Calu3 (cell line): ENCODE measurements at regions not wholly inside any gene's neighbourhood (a gene's known extent, or its start where the extent isn't known, plus 50 kb on each side); places are given as distances from the start of the nearest gene placed in this dataset.

ENCODE experiments used
- BruUV-seq: library from RNA; stranded (reverse); fragments of 400-500 nt; replicated peaks from 2 replicates; lab custom pipeline; 2021; lab: Mats Ljungman, UMichigan
- CTCF ChIA-PET: fragments of 300-600 bp; sonication (Branson Sonifier 250); formaldehyde crosslinking; loops from one replicate; lab custom pipeline; 2022; ENCODE audit warnings: antibody characterized with exemption; lab: Charles Lee
- DNase-seq: peaks from one replicate; pipeline ENCODE4 v3.0.0; 2022
- H3K27ac Mint-ChIP-seq: one replicate; pipeline ENCODE4 v1.8.0; 2022; ENCODE audit warnings: mixed read lengths; ENCODE audit not compliant: unreplicated experiment
- H3K27me3 Mint-ChIP-seq: one replicate; pipeline ENCODE4 v1.8.0; 2022; ENCODE audit warnings: mixed read lengths; ENCODE audit not compliant: unreplicated experiment
- H3K36me3 Mint-ChIP-seq: one replicate; pipeline ENCODE4 v1.8.0; 2022; ENCODE audit warnings: mild to moderate bottlenecking, moderate library complexity, mixed read lengths; ENCODE audit not compliant: insufficient read depth, unreplicated experiment
- H3K4me1 Mint-ChIP-seq: one replicate; pipeline ENCODE4 v1.8.0; 2022; ENCODE audit warnings: mild to moderate bottlenecking, low read depth, mixed read lengths; ENCODE audit not compliant: unreplicated experiment
- H3K4me3 Mint-ChIP-seq: one replicate; pipeline ENCODE4 v1.8.0; 2022; ENCODE audit warnings: mild to moderate bottlenecking, low read depth, moderate library complexity, mixed read lengths; ENCODE audit not compliant: unreplicated experiment
- H3K9me3 Mint-ChIP-seq: one replicate; pipeline ENCODE4 v1.8.0; 2022; ENCODE audit warnings: low read depth, mixed read lengths; ENCODE audit not compliant: unreplicated experiment
- CTCF ChIP-seq: fragments of 200-600 bp; IDR thresholded peaks from one replicate; pipeline ENCODE4 v1.8.0; 2022; ENCODE audit warnings: antibody characterized with exemption; ENCODE audit not compliant: unreplicated experiment
- intact Hi-C: fragments of 100-400 bp; cut with micrococcal nuclease; formaldehyde crosslinking; loops from one replicate; pipeline ENCODE4 v1.10.0; 2022; ENCODE audit not compliant: unreplicated experiment

- TF ChIP-seq CTCF, result no peak
- no peak overlapping the region for H3K27ac Mint-ChIP-seq
- no peaks in the 10 kb centered on the region for H3K9me3 Mint-ChIP-seq
- intact Hi-C loops, result loop anchor here (5.0 to 10.0 kb wide), 3 partner anchors 203 to 349 kb away; no protein-coding TSS in a partner anchor
- BruUV-seq, result no TSS peak
- CTCF ChIA-PET, result no interaction called here
- no peaks in the 10 kb centered on the region for H3K27me3 Mint-ChIP-seq
- DNase-seq, result no peak
- H3K4me1 Mint-ChIP-seq, result peaks cover 14% of the 10 kb centered on the region
- H3K36me3 Mint-ChIP-seq, result no peaks in the 10 kb centered on the region
- no peak overlapping the region for H3K4me3 Mint-ChIP-seq
These were observed 278.0 kb upstream of the BOD1L1 start for GRCh38 chr4:13905543-13905942.

- CTCF ChIA-PET, result interaction anchor here (1.0 to 1.5 kb wide), 4 partner anchors 17 to 262 kb away, joined by 4 to 8 read pairs (median 6); no protein-coding TSS in a partner anchor
- Mint-ChIP-seq H3K27ac (peak overlapping the region; percentile 89), H3K36me3 (no peaks in the 10 kb centered on the region), H3K27me3 (no peaks in the 10 kb centered on the region), H3K4me1 (peaks cover 22% of the 10 kb centered on the region), H3K4me3 (peak overlapping the region; percentile 39), H3K9me3 (no peaks in the 10 kb centered on the region)
- no TSS peak for BruUV-seq
- intact Hi-C loops, result loop anchor here (1.0 to 10.0 kb wide), 5 partner anchors 74 to 348 kb away; no protein-coding TSS in a partner anchor
- TF ChIP-seq CTCF, result no peak
- no peak for DNase-seq
These were observed 279.2 kb upstream of the BOD1L1 start for GRCh38 chr4:13906727-13907126.

GRCh38 chr4:13907255-13907751 is 279.8 kb upstream of the BOD1L1 start:
- no peaks in the 10 kb centered on the region for H3K27me3 Mint-ChIP-seq
- peaks cover 22% of the 10 kb centered on the region for H3K4me1 Mint-ChIP-seq
- H3K4me3 Mint-ChIP-seq, result peak overlapping the region; percentile 39
- peak; percentile 43 for DNase-seq
- intact Hi-C loops, result loop anchor here (1.0 to 10.0 kb wide), 5 partner anchors 73 to 347 kb away; no protein-coding TSS in a partner anchor
- peak overlapping the region; percentile 89 for H3K27ac Mint-ChIP-seq
- no peaks in the 10 kb centered on the region for H3K9me3 Mint-ChIP-seq
- BruUV-seq, result no TSS peak
- CTCF ChIA-PET, result interaction anchor here (0.6 to 1.5 kb wide), 7 partner anchors 17 to 262 kb away, joined by 3 to 8 read pairs (median 4); no protein-coding TSS in a partner anchor
- TF ChIP-seq CTCF, result peak; percentile 15
- no peaks in the 10 kb centered on the region for H3K36me3 Mint-ChIP-seq

GRCh38 chr4:13908455-13908854 is 280.9 kb upstream of the BOD1L1 start:
- H3K4me3 Mint-ChIP-seq, result no peak overlapping the region
- H3K4me1 Mint-ChIP-seq, result peaks cover 22% of the 10 kb centered on the region
- no peaks in the 10 kb centered on the region for H3K36me3 Mint-ChIP-seq
- DNase-seq, result no peak
- intact Hi-C loops, result loop anchor here (5.0 to 10.0 kb wide), 3 partner anchors 206 to 346 kb away; no protein-coding TSS in a partner anchor
- no peaks in the 10 kb centered on the region for H3K27me3 Mint-ChIP-seq
- TF ChIP-seq CTCF, result no peak
- BruUV-seq, result no TSS peak
- CTCF ChIA-PET, result interaction anchor here (0.9 kb wide), 1 partner anchor 48 kb away, joined by 4 read pairs; no protein-coding TSS in a partner anchor
- peak overlapping the region; percentile 89 for H3K27ac Mint-ChIP-seq
- H3K9me3 Mint-ChIP-seq, result no peaks in the 10 kb centered on the region
